HCT116 (cell line): ENCODE measurements at regions not wholly inside any gene's neighbourhood (a gene's known extent, or its start where the extent isn't known, plus 50 kb on each side); places are given as distances from the start of the nearest gene placed in this dataset.

ENCODE experiments used
- ATAC-seq: fragments of 200-7000 bp; cut with Tn5 transposase; 2 replicates; pipeline ENCODE4 v1.9.1; 2020; ENCODE audit warnings: mild to moderate bottlenecking, moderate library complexity
- BruUV-seq: library from RNA; stranded (reverse); fragments of 400-500 nt; replicated peaks from 2 replicates; lab custom pipeline; 2021; lab: Mats Ljungman, UMichigan
- CTCF ChIA-PET: fragments of 300-600 bp; sonication (Branson Sonifier 250); formaldehyde crosslinking; loops from one replicate; lab custom pipeline; 2021; ENCODE audit warnings: antibody characterized with exemption; lab: Charles Lee
- POLR2A ChIA-PET: fragments of 300-600, 350-600 bp; sonication (Branson Sonifier 250); formaldehyde crosslinking; loops from one replicate; lab custom pipeline; 2021; ENCODE audit warnings: antibody characterized with exemption; lab: Charles Lee
- RAD21 ChIA-PET, 2 experiments: fragments of 300-600 bp; sonication (Branson Sonifier 250); formaldehyde crosslinking; loops; one replicate each; lab custom pipeline; 2023; ENCODE audit warnings: low total read pairs in 2 of 2; ENCODE audit not compliant: uncharacterized antibody in 2 of 2, unreplicated experiment in 2 of 2, low non-redundant PET in 1 of 2; lab: Charles Lee
- DNase-seq: peaks from one replicate; pipeline ENCODE4 v3.0.0-alpha.2; 2010; ENCODE audit warnings: low read depth, low spot score
- H2AFZ ChIP-seq: fragments of 200-600 bp; shearing (Covaris generic), sonication (generic); 2 replicates; pipeline ENCODE4 v1.6.1; 2017; ENCODE audit warnings: low read depth, mixed run types, mixed read lengths, antibody characterized with exemption, low read length; ENCODE audit not compliant: poor library complexity, severe bottlenecking
- H3K27ac ChIP-seq: 2 replicates; pipeline ENCODE4 v1.5.1; 2012; ENCODE audit warnings: low read depth, low read length
- H3K27me3 ChIP-seq: fragments of 200-600 bp; sonication (generic); 2 replicates; pipeline ENCODE4 v1.6.1; 2016; ENCODE audit warnings: mixed run types, low read length, mixed read lengths; ENCODE audit not compliant: insufficient read depth
- H3K36me3 ChIP-seq, 2 experiments: fragments of 200-500 bp in 1 of 2; fragments of 200-600 bp in 1 of 2; sonication (Bioruptor generic) in 1 of 2; sonication (generic) in 1 of 2; 2 replicates each; pipeline versions ENCODE4 v1.5.1 to v1.6.1; 2014 to 2016; ENCODE audit warnings: low read length in 2 of 2, inconsistent platforms in 1 of 2, mixed read lengths in 1 of 2, mixed run types in 1 of 2; ENCODE audit not compliant: insufficient read depth in 2 of 2, control insufficient read depth in 1 of 2
- H3K4me1 ChIP-seq, 2 experiments: fragments of 200-600 bp in 1 of 2; sonication (generic) in 1 of 2; 2 replicates each; pipeline versions ENCODE4 v1.5.1 to v1.6.1; 2012 to 2017; ENCODE audit warnings: low read length in 2 of 2, inconsistent platforms in 1 of 2, mild to moderate bottlenecking in 1 of 2, mixed read lengths in 1 of 2, mixed run types in 1 of 2, moderate library complexity in 1 of 2; ENCODE audit not compliant: insufficient read depth in 2 of 2, control insufficient read depth in 1 of 2
- H3K4me2 ChIP-seq: fragments of 200-600 bp; sonication (generic); 2 replicates; pipeline ENCODE4 v1.6.1; 2017; ENCODE audit warnings: mixed run types, low read length, mixed read lengths
- H3K4me3 ChIP-seq, 2 experiments: fragments of 200-600 bp in 1 of 2; sonication (generic) in 1 of 2; replicated peaks in 1 of 2; 2 replicates each; pipeline ENCODE4 v1.5.1; 2011 to 2016; ENCODE audit warnings: low read length in 2 of 2, control low read depth in 1 of 2, low read depth in 1 of 2, mild to moderate bottlenecking in 1 of 2, mixed read lengths in 1 of 2, mixed run types in 1 of 2
- H3K79me2 ChIP-seq: fragments of 200-600 bp; sonication (generic); 2 replicates; pipeline ENCODE4 v1.6.1; 2017; ENCODE audit warnings: mild to moderate bottlenecking, mixed run types, low read length, moderate library complexity, mixed read lengths; ENCODE audit not compliant: insufficient read depth
- H3K9ac ChIP-seq: fragments of 200-600 bp; sonication (generic); 2 replicates; pipeline ENCODE4 v1.6.1; 2016; ENCODE audit warnings: low read length, mixed read lengths
- H3K9me2 ChIP-seq: fragments of 200-600 bp; sonication (generic), shearing (Covaris generic); 2 replicates; pipeline ENCODE4 v1.6.1; 2017; ENCODE audit warnings: mixed run types, mild to moderate bottlenecking, moderate library complexity; ENCODE audit not compliant: insufficient read depth
- H3K9me3 ChIP-seq, 2 experiments: fragments of 200-500 bp in 1 of 2; fragments of 200-600 bp in 1 of 2; sonication (Bioruptor generic) in 1 of 2; sonication (generic) in 1 of 2; 2 replicates each; pipeline ENCODE4 v1.6.1; 2014 to 2017; ENCODE audit warnings: low read length in 2 of 2, mixed read lengths in 2 of 2, inconsistent platforms in 1 of 2, low read depth in 1 of 2, mild to moderate bottlenecking in 1 of 2, mixed run types in 1 of 2, moderate library complexity in 1 of 2; ENCODE audit not compliant: control insufficient read depth in 1 of 2, insufficient read depth in 1 of 2
- H4K20me1 ChIP-seq: fragments of 200-600 bp; sonication (generic), shearing (Covaris generic); 2 replicates; pipeline ENCODE4 v1.6.1; 2017; ENCODE audit warnings: mixed run types, mild to moderate bottlenecking, moderate library complexity; ENCODE audit not compliant: insufficient read depth
- CEBPB ChIP-seq: IDR thresholded peaks from 2 replicates; pipeline ENCODE4 v1.6.1; 2012; ENCODE audit warnings: low read depth
- ZBTB33 ChIP-seq: IDR thresholded peaks from 2 replicates; pipeline ENCODE4 v1.6.1; 2011; ENCODE audit warnings: mild to moderate bottlenecking, low read length, moderate library complexity; ENCODE audit not compliant: insufficient replicate concordance; ENCODE audit errors: extremely low read depth
- intact Hi-C: fragments of 100-400 bp; cut with micrococcal nuclease; formaldehyde crosslinking; loops from 2 replicates; pipeline ENCODE4 v1.10.0; 2022
- TF ChIP-seq, protein P1 (sequence below): IDR thresholded peaks from 2 replicates; pipeline ENCODE4 v1.6.1; 2012; ENCODE audit warnings: low read depth

DNA sequence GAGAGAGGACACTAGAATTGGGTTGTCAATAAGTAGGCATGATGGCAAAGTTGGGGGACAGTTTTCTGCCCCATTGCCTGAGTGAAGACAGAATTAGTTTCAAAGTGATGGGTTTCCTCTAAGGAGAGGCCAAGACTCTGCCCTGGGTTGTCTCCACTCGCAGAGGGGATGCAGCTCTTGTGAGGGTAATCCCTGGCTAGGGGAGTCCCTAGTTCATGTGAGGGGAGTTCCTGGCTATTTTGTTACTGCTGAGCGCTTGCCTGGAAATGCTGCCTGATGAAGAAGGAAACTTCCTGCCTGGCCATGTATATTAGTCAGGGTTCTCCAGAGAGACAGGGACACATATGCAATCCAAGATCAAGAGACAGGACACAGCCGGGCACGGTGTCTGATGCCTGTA, 501.5 kb downstream of the BCL11A start:
- Histone ChIP-seq H3K79me2 (no peaks in the 10 kb centered on the region), H3K9me2 (no peaks in the 10 kb centered on the region), H3K4me1 (no peaks in the 10 kb centered on the region), H4K20me1 (no peaks in the 10 kb centered on the region), H3K36me3 (no peaks in the 10 kb centered on the region), H3K9me3 (no peaks in the 10 kb centered on the region), H3K27me3 (no peaks in the 10 kb centered on the region), H3K4me3 (no peak overlapping the region), H3K4me2 (no peak overlapping the region), H2AFZ (no peak overlapping the region), H3K9ac (no peak overlapping the region), H3K27ac (no peak overlapping the region)
- ATAC-seq (no peak), DNase-seq (no peak)
- POLR2A ChIA-PET, result no interaction called here
- TF ChIP-seq, protein P1, sequence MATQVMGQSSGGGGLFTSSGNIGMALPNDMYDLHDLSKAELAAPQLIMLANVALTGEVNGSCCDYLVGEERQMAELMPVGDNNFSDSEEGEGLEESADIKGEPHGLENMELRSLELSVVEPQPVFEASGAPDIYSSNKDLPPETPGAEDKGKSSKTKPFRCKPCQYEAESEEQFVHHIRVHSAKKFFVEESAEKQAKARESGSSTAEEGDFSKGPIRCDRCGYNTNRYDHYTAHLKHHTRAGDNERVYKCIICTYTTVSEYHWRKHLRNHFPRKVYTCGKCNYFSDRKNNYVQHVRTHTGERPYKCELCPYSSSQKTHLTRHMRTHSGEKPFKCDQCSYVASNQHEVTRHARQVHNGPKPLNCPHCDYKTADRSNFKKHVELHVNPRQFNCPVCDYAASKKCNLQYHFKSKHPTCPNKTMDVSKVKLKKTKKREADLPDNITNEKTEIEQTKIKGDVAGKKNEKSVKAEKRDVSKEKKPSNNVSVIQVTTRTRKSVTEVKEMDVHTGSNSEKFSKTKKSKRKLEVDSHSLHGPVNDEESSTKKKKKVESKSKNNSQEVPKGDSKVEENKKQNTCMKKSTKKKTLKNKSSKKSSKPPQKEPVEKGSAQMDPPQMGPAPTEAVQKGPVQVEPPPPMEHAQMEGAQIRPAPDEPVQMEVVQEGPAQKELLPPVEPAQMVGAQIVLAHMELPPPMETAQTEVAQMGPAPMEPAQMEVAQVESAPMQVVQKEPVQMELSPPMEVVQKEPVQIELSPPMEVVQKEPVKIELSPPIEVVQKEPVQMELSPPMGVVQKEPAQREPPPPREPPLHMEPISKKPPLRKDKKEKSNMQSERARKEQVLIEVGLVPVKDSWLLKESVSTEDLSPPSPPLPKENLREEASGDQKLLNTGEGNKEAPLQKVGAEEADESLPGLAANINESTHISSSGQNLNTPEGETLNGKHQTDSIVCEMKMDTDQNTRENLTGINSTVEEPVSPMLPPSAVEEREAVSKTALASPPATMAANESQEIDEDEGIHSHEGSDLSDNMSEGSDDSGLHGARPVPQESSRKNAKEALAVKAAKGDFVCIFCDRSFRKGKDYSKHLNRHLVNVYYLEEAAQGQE, result no peak
- TF ChIP-seq ZBTB33 (no peak), CEBPB (no peak)
- intact Hi-C loops, result no loop called here
- CTCF ChIA-PET, result no interaction called here
- BruUV-seq, result no TSS peak
- RAD21 ChIA-PET, result no interaction called here
